ENCODE measurements at regions not wholly inside any gene's neighbourhood (a gene's known extent, or its start where the extent isn't known, plus 50 kb on each side); places are given as distances from the start of the nearest gene placed in this dataset.
"Not testable (repeated sequence)": the region's sequence is repeated elsewhere in the genome, so short reads cannot be mapped to it uniquely, and the experiment has no call there.

GRCh38 chr6:20263059-20263458 is 50.8 kb upstream of the MBOAT1 start:
- no peak for DNase-seq (ENCODE audit: low spot score)

GRCh38 chr6:20265842-20266241 is 53.6 kb upstream of the MBOAT1 start:
- DNase-seq (ENCODE audit: low spot score) = no peak

- DNase-seq (ENCODE audit: low spot score) = no peak
Observed at GRCh38 chr6:20266851-20267608, 54.8 kb upstream of the MBOAT1 start.

GRCh38 chr6:20269181-20269580 is 56.9 kb upstream of the MBOAT1 start:
- DNase-seq (ENCODE audit: low spot score) = no peak

GRCh38 chr6:20271818-20272217 is 59.5 kb upstream of the MBOAT1 start:
- no peak for DNase-seq (ENCODE audit: low spot score)

- DNase-seq (ENCODE audit: low spot score) = no peak
Observed at GRCh38 chr6:20274137-20274536, 61.9 kb upstream of the MBOAT1 start.

GRCh38 chr6:20275837-20276236 is 63.6 kb upstream of the MBOAT1 start:
- not testable (repeated sequence) for DNase-seq (ENCODE audit: low spot score)

- DNase-seq (ENCODE audit: low spot score) = not testable (repeated sequence)
Observed at GRCh38 chr6:20277724-20278123, 65.5 kb upstream of the MBOAT1 start.

GRCh38 chr6:20279051-20279450 is 66.8 kb upstream of the MBOAT1 start:
- DNase-seq (ENCODE audit: low spot score) = no peak

- peak; percentile 50 for DNase-seq (ENCODE audit: low spot score)
Observed at GRCh38 chr6:20279608-20280287, 67.5 kb upstream of the MBOAT1 start.

GRCh38 chr6:20280288-20280621 is 68.0 kb upstream of the MBOAT1 start:
- no peak for DNase-seq (ENCODE audit: low spot score)

GRCh38 chr6:20284672-20285071 is 72.4 kb upstream of the MBOAT1 start:
- DNase-seq (ENCODE audit: low spot score) = no peak

- DNase-seq (ENCODE audit: low spot score) = no peak
Observed at GRCh38 chr6:20286968-20287565, 74.8 kb upstream of the MBOAT1 start.

GRCh38 chr6:20291764-20292580 is 79.7 kb upstream of the MBOAT1 start:
- DNase-seq (ENCODE audit: low spot score) = peak; percentile 79

GRCh38 chr6:20292905-20293304 is 80.6 kb upstream of the MBOAT1 start:
- DNase-seq (ENCODE audit: low spot score) = no peak

- DNase-seq (ENCODE audit: low spot score) = no peak
Observed at GRCh38 chr6:20301256-20301655, 89.0 kb upstream of the MBOAT1 start.

GRCh38 chr6:20302168-20302567 is 89.9 kb upstream of the MBOAT1 start:
- no peak for DNase-seq (ENCODE audit: low spot score)

GRCh38 chr6:20302702-20303251 is 90.5 kb upstream of the MBOAT1 start:
- DNase-seq (ENCODE audit: low spot score) = peak; percentile 61

GRCh38 chr6:20306491-20306890 is 94.2 kb upstream of the MBOAT1 start:
- no peak for DNase-seq (ENCODE audit: low spot score)

GRCh38 chr6:20309186-20309585 is 92.5 kb upstream of the E2F3 start:
- no peak for DNase-seq (ENCODE audit: low spot score)

- no peak for DNase-seq (ENCODE audit: low spot score)
Observed at GRCh38 chr6:20310185-20310584, 91.5 kb upstream of the E2F3 start.

- DNase-seq (ENCODE audit: low spot score) = no peak
Observed at GRCh38 chr6:20312606-20313005, 89.1 kb upstream of the E2F3 start.

Data from kidney tubule cell (primary cell).